GM21526 (cell line): ENCODE measurements at regions not wholly inside any gene's neighbourhood (a gene's known extent, or its start where the extent isn't known, plus 50 kb on each side); places are given as distances from the start of the nearest gene placed in this dataset.
"Not testable (repeated sequence)": the region's sequence is repeated elsewhere in the genome, so short reads cannot be mapped to it uniquely, and the experiment has no call there.

ENCODE experiments used
- ATAC-seq: cut with Tn5 transposase; IDR thresholded peaks from one replicate; pipeline ENCODE4 v1.9.1; 2021; ENCODE audit warnings: moderate library complexity; ENCODE audit not compliant: unreplicated experiment, low FRiP score

GRCh38 chr4:189202869-189203271, 737.8 kb upstream of the FRG1 start:
- ATAC-seq, result no peak

- no peak for ATAC-seq
Observed at GRCh38 chr4:189204616-189205015, 736.1 kb upstream of the FRG1 start.

GRCh38 chr4:189206953-189207352, 733.7 kb upstream of the FRG1 start:
- ATAC-seq, result no peak

- ATAC-seq, result no peak
Observed at GRCh38 chr4:189207872-189208271, 732.8 kb upstream of the FRG1 start.

- no peak for ATAC-seq
Observed at GRCh38 chr4:189215574-189215973, 725.1 kb upstream of the FRG1 start.

- ATAC-seq, result no peak
Observed at GRCh38 chr4:189221691-189222090, 719.0 kb upstream of the FRG1 start.

- ATAC-seq, result no peak
Observed at GRCh38 chr4:189228726-189229125, 711.9 kb upstream of the FRG1 start.

GRCh38 chr4:189232274-189232673, 708.4 kb upstream of the FRG1 start:
- ATAC-seq, result no peak

GRCh38 chr4:189233754-189234153, 706.9 kb upstream of the FRG1 start:
- ATAC-seq, result not testable (repeated sequence)

GRCh38 chr4:189234948-189235347, 705.7 kb upstream of the FRG1 start:
- not testable (repeated sequence) for ATAC-seq

GRCh38 chr4:189235599-189235998, 705.1 kb upstream of the FRG1 start:
- ATAC-seq, result no peak

- not testable (repeated sequence) for ATAC-seq
Observed at GRCh38 chr4:189236321-189236720, 704.4 kb upstream of the FRG1 start.

GRCh38 chr4:189237340-189237739, 703.3 kb upstream of the FRG1 start:
- no peak for ATAC-seq

GRCh38 chr4:189255636-189256035, 685.0 kb upstream of the FRG1 start:
- ATAC-seq, result no peak

- ATAC-seq, result no peak
Observed at GRCh38 chr4:189261475-189261874, 679.2 kb upstream of the FRG1 start.

- no peak for ATAC-seq
Observed at GRCh38 chr4:189265515-189265914, 675.2 kb upstream of the FRG1 start.

GRCh38 chr4:189267312-189267965, 673.2 kb upstream of the FRG1 start:
- no peak for ATAC-seq

GRCh38 chr4:189278597-189279165, 662.0 kb upstream of the FRG1 start:
- no peak for ATAC-seq

GRCh38 chr4:189279188-189279587, 661.5 kb upstream of the FRG1 start:
- no peak for ATAC-seq

GRCh38 chr4:189285377-189285776, 655.3 kb upstream of the FRG1 start:
- ATAC-seq, result no peak

GRCh38 chr4:189291939-189292338, 648.7 kb upstream of the FRG1 start:
- no peak for ATAC-seq

GRCh38 chr4:189293459-189293858, 647.2 kb upstream of the FRG1 start:
- no peak for ATAC-seq

- no peak for ATAC-seq
Observed at GRCh38 chr4:189294574-189294973, 646.1 kb upstream of the FRG1 start.
